ENCODE measurements at regions not wholly inside any gene's neighbourhood (a gene's known extent, or its start where the extent isn't known, plus 50 kb on each side); places are given as distances from the start of the nearest gene placed in this dataset.

DNA sequence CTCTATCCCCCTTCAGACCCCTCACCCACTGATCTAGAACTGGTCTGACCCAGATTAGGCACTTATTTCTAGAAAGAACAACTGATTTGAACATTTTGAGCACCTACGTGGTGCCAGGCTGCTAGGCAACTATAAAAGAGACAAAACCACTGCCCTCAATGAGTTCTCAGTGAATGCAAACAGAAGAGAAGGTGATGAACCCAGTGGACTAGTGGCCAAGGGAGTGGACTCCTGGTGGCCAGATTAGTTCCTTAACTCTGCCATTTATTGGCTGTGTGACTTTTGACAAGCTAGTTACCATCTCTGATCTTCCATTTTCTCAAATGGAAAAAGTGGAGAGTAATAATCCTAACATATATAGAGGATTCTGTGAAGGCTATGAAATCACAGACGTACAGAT lies 259.1 kb upstream of the SALL1 start:
- no peak for DNase-seq
- peak overlapping the region; percentile 56 for H3K27ac ChIP-seq
- TF ChIP-seq, protein P1, sequence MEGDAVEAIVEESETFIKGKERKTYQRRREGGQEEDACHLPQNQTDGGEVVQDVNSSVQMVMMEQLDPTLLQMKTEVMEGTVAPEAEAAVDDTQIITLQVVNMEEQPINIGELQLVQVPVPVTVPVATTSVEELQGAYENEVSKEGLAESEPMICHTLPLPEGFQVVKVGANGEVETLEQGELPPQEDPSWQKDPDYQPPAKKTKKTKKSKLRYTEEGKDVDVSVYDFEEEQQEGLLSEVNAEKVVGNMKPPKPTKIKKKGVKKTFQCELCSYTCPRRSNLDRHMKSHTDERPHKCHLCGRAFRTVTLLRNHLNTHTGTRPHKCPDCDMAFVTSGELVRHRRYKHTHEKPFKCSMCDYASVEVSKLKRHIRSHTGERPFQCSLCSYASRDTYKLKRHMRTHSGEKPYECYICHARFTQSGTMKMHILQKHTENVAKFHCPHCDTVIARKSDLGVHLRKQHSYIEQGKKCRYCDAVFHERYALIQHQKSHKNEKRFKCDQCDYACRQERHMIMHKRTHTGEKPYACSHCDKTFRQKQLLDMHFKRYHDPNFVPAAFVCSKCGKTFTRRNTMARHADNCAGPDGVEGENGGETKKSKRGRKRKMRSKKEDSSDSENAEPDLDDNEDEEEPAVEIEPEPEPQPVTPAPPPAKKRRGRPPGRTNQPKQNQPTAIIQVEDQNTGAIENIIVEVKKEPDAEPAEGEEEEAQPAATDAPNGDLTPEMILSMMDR (IDR thresholded peaks at IDR 0.05; ENCODE audit: low read depth, low read length), result peak; percentile 9; the same call in 1 of the 2 replicates
- H3K9me3 ChIP-seq (ENCODE audit: severe bottlenecking), result no peaks in the 10 kb centered on the region
- H3K27me3 ChIP-seq (ENCODE audit: insufficient read depth, low read depth, severe bottlenecking), result no peaks in the 10 kb centered on the region
- H3K36me3 ChIP-seq, result no peaks in the 10 kb centered on the region
- H3K4me3 ChIP-seq (ENCODE audit: low read depth, low read length), result no peak overlapping the region

DNA sequence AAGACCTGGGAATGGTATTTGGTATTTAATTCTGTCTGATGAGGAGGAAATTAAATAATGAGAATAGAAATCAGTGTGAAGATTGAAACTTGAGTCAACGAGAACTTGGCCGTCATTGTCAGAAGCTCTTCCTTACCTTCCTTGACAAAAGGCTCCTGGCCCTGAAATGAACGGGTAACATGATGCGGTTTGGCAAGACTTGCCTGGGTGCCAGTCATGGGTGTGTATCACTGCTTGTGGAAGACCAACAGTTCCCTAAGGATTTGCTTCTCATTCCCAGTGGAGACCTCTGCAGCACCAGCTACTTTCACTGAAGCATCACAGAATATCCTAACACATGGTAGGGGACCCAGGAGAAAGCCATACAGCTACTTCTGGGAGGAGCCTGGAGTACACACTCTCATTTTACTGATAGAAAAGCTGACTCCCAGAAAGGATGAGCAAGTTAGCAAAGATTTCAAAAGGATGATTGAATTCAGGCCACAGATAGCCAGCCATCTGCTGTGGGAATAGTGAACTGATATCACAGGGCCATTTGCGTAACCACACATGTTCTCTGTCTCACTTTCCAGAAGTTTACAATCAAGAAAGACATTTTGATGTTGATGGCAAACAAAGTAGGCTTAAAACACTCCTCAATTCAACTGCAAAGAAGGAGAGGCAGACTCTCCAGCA lies 258.1 kb upstream of the SALL1 start:
- peak overlapping the region; percentile 13 for H3K4me3 ChIP-seq (ENCODE audit: low read depth, low read length)

DNA sequence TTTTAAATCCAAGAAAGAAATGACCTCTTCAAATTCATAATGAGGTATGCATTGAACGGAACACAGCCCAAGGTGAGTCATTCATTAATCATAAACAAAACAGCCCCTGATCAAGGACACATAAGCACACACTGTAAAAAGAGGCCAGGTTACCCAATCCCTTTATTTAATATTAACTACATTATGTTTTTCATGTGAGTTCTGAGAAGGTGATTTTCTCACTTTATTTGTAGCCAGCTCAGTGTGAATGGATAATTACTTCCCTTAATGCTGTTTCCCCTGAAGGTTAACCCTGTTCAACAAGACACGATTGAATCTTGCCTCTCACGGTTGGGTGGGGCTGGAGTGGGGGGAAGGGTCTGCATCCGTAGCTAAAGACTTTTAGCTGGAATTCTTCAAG lies 257.3 kb upstream of the SALL1 start:
- Histone ChIP-seq H3K9me3 (ENCODE audit: severe bottlenecking) (no peaks in the 10 kb centered on the region), H3K27ac (peak overlapping the region; percentile 82), H3K27me3 (ENCODE audit: insufficient read depth, low read depth, severe bottlenecking) (no peaks in the 10 kb centered on the region), H3K4me3 (ENCODE audit: low read depth, low read length) (peak overlapping the region; percentile 13), H3K36me3 (no peaks in the 10 kb centered on the region)
- DNase-seq, result no peak
- TF ChIP-seq, protein P1 (IDR thresholded peaks at IDR 0.05; ENCODE audit: low read depth, low read length), result no peak

More for the DNA sequence above, 258.1 kb upstream of the SALL1 start:
- no peaks in the 10 kb centered on the region for H3K27me3 ChIP-seq (ENCODE audit: insufficient read depth, low read depth, severe bottlenecking)
- peak; percentile 58 for DNase-seq
- TF ChIP-seq, protein P1 (IDR thresholded peaks at IDR 0.05; ENCODE audit: low read depth, low read length), result no peak
- H3K9me3 ChIP-seq (ENCODE audit: severe bottlenecking), result no peaks in the 10 kb centered on the region
- no peaks in the 10 kb centered on the region for H3K36me3 ChIP-seq
- H3K27ac ChIP-seq, result peak overlapping the region; percentile 82

DNA sequence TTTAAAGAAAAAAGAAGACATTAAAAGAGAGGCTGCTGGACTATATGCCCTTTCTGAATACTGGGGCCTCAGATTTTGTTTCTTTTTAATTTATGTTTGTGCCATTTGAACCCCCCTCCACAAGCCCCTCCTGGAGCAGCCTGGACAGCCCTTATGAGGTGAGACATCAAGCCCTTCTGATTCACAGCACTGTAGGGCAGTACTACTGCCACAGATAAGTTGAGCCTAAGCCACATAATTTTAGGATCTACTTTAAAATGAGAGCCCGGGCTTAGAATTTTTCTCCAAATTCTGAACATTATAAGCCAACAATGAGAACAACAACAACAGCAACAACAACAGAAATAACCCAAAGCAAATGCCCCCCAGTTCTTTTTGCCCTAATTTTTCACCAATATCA lies 256.9 kb upstream of the SALL1 start:
- Histone ChIP-seq H3K27ac (peak overlapping the region; percentile 82), H3K4me3 (ENCODE audit: low read depth, low read length) (no peak overlapping the region)
- TF ChIP-seq, protein P1 (IDR thresholded peaks at IDR 0.05; ENCODE audit: low read depth, low read length), result no peak

DNA sequence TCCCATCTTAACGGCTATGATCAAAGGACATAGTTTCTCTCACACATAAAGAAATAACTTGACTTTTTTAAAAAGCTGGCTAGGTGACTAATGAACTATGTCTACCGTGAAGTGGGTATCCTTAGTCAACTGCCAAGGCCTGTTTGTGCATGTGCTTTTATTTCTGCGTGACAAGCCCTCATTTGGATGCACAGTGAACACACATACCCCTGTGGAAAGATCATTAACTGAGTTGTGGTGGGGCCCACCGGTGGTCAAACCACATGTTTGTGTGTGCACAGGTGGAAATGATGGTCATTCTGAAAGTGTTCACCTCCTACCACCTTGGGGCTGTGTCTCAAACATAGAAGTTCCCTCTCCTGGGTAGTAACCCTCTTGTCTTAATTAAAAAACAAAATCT lies 256.1 kb upstream of the SALL1 start:
- TF ChIP-seq, protein P1 (IDR thresholded peaks at IDR 0.05; ENCODE audit: low read depth, low read length), result no peak
- no peak for DNase-seq
- Histone ChIP-seq H3K36me3 (no peaks in the 10 kb centered on the region), H3K27ac (peak overlapping the region; percentile 10; the same call in 1 of the 2 replicates), H3K4me3 (ENCODE audit: low read depth, low read length) (no peak overlapping the region), H3K9me3 (ENCODE audit: severe bottlenecking) (no peaks in the 10 kb centered on the region), H3K27me3 (ENCODE audit: insufficient read depth, low read depth, severe bottlenecking) (no peaks in the 10 kb centered on the region)

More for the DNA sequence above, 256.9 kb upstream of the SALL1 start:
- no peaks in the 10 kb centered on the region for H3K27me3 ChIP-seq (ENCODE audit: insufficient read depth, low read depth, severe bottlenecking)
- H3K36me3 ChIP-seq, result no peaks in the 10 kb centered on the region
- no peak for DNase-seq
- H3K9me3 ChIP-seq (ENCODE audit: severe bottlenecking), result no peaks in the 10 kb centered on the region

DNA sequence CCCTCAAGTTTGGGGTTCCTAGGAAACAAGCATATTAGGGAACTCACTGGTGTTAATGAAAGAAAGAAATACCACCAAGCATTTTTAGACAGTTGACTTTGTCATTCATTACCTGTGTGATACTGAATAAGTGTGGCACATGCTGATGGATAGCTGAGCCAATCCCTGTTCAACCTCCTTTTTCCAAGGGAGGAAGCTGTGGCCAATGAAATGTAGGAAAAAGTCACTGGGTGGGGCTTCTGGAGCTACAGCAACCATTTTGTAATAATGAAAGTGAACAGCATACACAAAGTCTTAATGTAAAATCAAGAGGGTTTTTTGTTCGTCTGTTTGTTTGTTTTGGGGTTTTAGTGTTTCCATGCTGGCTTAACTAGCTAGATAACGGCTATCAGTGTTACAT lies 254.3 kb upstream of the SALL1 start:
- TF ChIP-seq, protein P1 (IDR thresholded peaks at IDR 0.05; ENCODE audit: low read depth, low read length), result no peak
- no peak for DNase-seq
- Histone ChIP-seq H3K4me3 (ENCODE audit: low read depth, low read length) (no peak overlapping the region), H3K27me3 (ENCODE audit: insufficient read depth, low read depth, severe bottlenecking) (no peaks in the 10 kb centered on the region), H3K9me3 (ENCODE audit: severe bottlenecking) (peaks cover 12% of the 10 kb centered on the region), H3K27ac (no peak overlapping the region), H3K36me3 (no peaks in the 10 kb centered on the region)
